NCI-H1930 (cell line): ENCODE measurements at regions not wholly inside any gene's neighbourhood (a gene's known extent, or its start where the extent isn't known, plus 50 kb on each side); places are given as distances from the start of the nearest gene placed in this dataset.
A peak's percentile ranks its signal among the peaks of the same experiment; 100 is the strongest.

Experiments used
- DNase-seq, 2 experiments: peaks; one replicate each; lab custom pipeline; 2025; lab: John Stamatoyannopoulos, UW

- no peak for DNase-seq
Measured at GRCh38 chr2:59572227-59572626, 981.2 kb downstream of the BCL11A start.

- no peak for DNase-seq
Measured at GRCh38 chr2:59570818-59571217, 982.6 kb downstream of the BCL11A start.

- no peak for DNase-seq
Measured at GRCh38 chr2:59569124-59569523, 984.3 kb downstream of the BCL11A start.

- no peak for DNase-seq
Measured at GRCh38 chr2:59568461-59568860, 985.0 kb downstream of the BCL11A start.

- DNase-seq = no peak
Measured at GRCh38 chr2:59567151-59567550, 986.3 kb downstream of the BCL11A start.

DNA sequence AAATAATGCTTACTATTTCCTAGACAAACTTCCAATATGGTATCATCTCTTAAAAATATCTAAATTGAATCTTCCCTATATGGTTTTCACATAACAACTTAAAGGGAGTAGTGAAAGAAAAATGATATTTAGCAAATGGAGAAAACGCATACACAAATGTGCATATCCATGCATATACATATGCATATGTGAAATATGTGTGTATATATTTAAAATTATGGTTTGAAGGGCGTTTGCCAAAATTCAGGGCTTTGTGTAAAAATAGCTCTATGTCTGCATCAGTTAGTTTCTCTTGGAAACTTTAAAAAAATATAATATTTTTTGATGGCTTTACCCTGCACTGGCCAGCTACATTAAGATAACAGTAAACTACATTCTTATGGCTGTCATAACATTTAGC, 986.7 kb downstream of the BCL11A start:
- no peak for DNase-seq

DNA sequence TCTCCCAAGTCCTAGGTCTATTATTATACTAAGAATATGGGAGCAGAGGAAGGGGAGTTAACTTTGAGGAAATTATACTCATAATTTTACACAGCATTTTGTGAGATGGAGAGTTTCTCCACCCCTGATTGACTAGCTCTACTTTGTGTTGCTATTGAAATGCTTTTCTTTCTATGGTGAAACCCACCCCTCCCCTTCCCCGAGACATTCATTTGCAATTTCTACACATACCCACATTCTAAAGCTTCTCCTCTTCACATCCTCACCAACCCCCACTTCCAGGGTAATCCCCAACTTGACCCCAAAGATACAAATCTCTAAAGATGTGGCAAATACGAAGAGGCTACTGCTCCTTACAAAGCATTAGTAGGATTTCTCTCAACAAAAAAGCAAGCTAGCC, 992.2 kb downstream of the BCL11A start:
- DNase-seq = no peak

DNA sequence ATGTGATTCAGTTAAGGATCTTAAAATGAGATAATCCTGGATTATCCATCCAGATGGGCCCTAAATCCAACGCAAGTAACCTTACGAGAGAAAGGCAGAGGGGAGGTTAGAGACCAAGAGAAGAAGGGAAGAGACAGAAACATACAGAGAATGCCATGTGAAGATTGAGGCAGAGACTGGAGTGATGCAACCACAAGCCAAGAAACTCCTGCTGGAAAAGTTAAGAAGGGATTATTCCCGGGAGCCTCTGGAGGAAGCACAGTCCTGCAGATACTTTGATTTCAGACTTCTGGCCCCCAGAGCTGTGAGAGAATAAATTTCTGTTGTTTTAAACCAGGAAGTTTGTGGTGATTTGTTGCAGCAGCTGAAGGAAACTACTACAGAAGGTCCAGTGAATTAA, 992.7 kb downstream of the BCL11A start:
- no peak for DNase-seq

- DNase-seq = no peak
Measured at GRCh38 chr2:59540864-59541263, 1012.6 kb downstream of the BCL11A start.

GRCh38 chr2:59538398-59538911, 1015.0 kb downstream of the BCL11A start:
- no peak for DNase-seq

GRCh38 chr2:59532808-59533207, 1020.6 kb downstream of the BCL11A start:
- DNase-seq = no peak

DNA sequence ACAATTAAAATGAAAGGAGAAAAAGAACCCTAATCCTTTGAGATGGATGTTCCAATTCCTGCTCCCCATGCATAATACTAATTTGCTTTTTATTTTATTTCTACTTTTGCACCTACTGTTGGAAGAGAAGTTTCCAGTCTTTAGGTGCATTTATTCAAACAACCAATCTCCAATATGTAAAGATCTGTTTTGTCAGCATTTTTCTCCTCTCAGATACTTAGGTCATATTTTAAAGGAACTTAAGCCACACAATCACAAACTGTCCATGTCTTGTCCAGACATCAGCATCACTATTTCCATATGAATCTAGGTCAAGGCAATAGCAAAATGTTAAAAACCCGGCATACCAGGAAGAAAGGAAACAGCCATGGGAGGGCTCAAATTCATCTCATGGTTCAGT, 1023.2 kb downstream of the BCL11A start:
- DNase-seq = no peak

DNA sequence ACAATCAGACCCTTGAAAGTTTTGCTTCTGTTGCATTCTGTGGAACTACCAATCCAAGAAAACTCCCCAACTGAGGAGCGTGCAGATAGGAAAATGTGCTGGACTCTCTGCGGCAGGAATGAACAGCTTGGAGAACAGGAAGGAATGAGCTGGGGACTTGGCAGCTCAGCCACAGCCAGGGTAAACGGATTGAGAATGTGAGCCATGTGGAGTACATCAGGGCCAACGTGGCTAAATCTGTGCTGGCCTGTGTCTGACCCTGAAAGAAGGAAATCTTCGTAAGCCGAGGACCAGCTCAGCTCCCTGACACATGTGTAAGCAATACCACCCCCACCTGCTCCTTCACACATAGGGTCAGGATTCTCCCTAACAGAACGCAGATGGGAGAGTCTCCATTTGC, 1023.7 kb downstream of the BCL11A start:
- DNase-seq = no peak

DNA sequence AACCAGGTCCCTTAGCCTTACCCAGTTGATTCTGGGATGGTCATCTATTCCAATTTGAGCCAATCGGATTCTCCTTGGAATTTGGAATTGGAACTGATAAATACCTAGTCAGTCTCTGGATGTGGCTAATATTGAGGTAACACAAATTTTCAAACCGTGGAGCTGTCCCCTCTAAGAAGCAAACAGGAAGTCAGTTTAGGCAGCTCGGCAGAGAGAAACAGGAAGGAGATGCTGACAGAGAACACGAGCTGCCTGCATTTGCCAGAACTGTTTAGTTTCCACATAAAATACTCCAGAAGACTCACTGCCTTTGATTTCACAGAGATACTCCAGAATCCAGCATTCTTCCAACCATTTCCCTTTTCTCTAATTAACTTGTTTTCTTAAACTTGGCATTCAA, 1024.9 kb downstream of the BCL11A start:
- DNase-seq = no peak

DNA sequence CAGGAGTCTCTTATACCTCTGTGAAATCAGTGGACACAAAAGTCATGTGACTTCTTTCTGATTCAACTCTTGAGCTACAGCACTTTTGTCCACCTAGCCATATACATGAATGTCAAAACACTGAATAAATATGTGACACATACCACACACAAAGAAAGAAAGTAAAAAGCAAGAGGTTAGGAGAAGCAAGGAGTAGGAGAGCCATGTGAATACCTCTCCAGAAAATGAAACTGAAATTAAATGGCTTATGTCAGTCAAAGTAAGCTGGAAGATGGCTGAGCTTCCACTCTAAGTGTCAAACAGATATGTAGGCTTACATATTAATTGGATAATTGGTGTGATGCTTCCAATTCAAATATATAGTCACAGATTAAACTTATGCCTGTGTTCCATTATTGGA, 1050.5 kb downstream of the BCL11A start:
- no peak for DNase-seq

GRCh38 chr2:59490994-59491393, 1062.5 kb downstream of the BCL11A start:
- DNase-seq = no peak

DNA sequence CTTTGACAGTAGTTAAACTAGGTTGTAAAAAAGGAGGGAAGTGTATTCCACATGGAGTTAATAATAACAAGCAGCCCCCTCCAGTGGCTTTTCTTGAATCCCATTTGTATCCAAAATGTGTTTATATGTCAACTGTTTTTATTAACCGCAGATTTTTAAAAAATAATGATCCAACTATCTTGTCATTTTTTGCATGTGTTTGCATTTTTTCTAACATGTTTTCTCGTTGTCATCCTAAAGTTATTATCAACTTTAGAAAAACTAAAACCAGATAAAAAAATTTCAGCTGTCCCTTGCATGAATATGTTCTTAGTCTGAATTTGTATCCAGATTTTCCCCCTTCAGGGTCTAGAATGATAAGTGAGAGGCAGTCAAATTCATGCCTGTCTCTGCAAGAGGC, 1063.3 kb downstream of the BCL11A start:
- DNase-seq = no peak

DNA sequence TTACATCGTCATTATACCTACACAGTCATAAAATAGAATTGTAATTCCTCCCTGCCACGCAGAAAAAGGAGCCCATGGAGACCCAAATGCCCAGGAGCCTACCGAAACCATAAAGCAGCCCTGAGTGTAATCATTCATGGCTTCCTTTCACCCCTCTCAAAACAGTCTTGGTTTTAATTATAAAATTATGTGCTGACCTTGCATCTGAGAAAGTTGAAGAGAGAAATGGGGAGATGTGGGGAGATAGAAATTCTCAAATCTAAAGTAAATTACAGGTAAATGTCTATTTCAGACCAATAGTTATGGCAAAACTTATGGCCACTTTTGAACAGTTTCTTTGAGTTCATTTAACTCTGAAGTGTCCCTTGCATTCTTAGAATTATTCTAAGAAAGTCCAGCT, 1068.8 kb downstream of the BCL11A start:
- DNase-seq = no peak

GRCh38 chr2:59463426-59463825, 1090.0 kb downstream of the BCL11A start:
- no peak for DNase-seq

GRCh38 chr2:59462422-59463197, 1090.8 kb downstream of the BCL11A start:
- DNase-seq = no peak

DNA sequence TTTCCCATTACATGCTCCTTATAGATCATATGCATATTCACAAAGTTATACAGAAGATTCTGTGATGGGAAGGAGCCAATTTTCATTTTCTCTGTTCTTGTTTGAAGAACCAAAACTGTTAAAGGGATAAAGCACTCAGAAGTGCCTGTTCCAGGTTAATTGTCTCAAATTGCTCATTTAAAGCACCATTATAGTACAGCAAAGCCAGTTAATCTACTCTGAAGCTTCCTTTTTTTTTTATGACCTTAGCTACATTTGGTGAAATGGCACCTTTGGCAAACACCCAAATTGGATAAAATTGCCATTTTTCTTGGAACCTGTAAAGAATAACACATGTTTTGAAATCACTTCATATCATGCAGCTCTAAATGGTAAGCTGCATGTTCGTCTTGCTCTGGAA, 1092.3 kb downstream of the BCL11A start:
- DNase-seq = no peak

GRCh38 chr2:59458800-59459199, 1094.7 kb downstream of the BCL11A start:
- DNase-seq = peak; percentile 57 to 82

GRCh38 chr2:59456285-59456684, 1097.2 kb downstream of the BCL11A start:
- no peak for DNase-seq

DNA sequence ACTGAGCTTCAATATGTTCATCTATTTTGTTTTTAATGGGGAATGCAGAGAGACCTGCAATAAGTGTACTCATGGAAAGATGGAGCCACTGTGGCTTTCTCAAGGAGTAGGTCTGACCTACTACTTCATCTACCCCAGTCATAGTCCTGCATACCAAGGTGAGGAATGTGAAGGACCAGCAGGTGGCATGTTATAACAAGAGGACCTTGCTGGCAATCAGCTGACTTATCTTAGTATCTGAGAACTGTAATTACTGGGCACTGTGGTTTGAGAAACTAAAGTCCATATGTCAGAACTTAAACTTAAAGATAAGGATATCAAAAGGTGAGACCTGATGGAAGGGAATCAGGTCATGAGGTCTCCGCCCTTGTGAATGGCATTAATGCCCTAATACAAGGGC, 1104.2 kb downstream of the BCL11A start:
- no peak for DNase-seq
